OCI-M2 (cell line): ENCODE measurements at regions not wholly inside any gene's neighbourhood (a gene's known extent, or its start where the extent isn't known, plus 50 kb on each side); places are given as distances from the start of the nearest gene placed in this dataset.
"Not testable (repeated sequence)": the region's sequence is repeated elsewhere in the genome, so short reads cannot be mapped to it uniquely, and the experiment has no call there.

Source experiments
- DNase-seq: peaks from one replicate; lab custom pipeline; 2025; ENCODE audit not compliant: unreplicated experiment; lab: John Stamatoyannopoulos, UW

DNA sequence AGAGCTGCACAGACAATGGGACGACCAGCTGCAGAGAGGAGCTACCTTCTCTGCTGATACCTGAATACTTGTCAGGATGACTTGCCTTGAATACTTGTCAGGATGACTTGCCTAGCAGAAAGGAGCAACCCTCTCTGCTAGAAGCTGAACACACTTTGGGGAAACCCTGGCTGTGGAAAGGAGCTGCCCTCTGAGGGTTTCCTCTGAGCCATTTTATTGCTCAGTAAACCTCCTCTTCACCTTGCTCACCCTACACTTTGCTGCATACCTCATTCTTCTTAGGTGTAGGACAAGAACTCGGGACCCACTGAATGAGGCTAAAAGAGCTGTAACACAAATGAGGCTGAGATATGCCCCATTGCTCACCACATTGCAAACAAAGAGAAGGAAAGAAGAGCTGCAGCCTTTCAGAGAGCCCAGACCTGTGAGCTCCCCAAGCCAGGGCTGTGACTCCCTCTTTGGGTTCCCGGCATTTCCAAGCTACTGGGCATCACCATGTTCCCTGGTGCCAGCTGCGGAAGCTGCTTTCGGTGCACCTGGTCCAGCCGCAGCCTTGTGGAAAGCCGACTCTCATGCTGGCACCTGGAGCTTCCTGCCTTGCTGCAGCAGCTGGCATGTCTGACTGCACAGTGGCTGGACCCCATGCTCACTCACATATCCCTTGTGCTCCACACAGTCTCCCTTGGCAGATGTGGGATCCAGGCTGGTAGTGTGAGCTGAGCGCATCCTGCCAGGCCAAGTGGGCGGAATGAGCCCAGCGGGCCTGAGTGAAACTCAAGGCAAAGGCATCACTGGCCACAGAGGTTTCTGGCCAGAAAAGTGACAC, 106.7 kb upstream of the AHI1 start:
- no peak for DNase-seq

DNA sequence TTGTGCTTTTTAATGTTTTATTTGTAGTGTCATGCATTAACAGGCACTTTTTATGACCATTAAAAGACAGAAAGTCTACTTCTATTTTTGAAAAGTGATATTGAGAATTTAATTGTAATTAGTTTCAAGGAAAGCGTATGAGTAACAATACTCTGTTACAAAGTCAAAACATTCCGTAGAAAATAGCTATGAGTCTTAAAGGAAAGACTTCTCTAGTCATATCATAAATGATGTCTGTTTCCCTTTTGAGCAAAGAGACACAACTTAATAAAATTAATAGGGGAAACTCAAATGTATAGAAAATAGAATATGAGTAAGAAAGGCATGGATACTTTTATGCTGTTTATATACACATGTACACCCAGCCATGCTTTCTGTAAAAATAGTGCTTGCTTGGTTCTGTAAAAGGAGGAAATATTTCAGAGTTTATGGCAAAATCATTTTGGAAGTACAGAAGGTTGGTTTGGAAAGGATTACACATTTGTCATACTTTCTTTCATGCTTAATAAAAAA, 107.8 kb upstream of the AHI1 start:
- DNase-seq = no peak

DNA sequence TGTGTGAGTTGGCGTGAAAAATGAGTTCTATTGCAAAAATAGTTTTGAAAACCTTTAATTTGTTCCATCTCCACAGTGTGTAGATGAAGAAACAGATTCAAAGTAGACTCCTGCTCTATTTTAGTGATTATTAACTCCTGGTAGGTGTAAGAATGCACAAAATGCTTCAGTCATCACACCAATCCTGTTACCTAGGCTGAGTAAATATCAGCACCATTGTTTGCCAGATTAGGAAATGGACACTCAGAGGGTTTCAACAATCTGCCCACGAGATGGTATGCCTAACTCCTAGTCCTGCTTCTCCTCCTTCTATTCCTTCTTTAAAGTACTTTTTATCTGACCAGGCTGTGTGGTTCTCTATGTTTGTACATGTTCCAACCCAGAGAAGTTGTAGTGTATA, 108.9 kb upstream of the AHI1 start:
- DNase-seq = no peak

DNA sequence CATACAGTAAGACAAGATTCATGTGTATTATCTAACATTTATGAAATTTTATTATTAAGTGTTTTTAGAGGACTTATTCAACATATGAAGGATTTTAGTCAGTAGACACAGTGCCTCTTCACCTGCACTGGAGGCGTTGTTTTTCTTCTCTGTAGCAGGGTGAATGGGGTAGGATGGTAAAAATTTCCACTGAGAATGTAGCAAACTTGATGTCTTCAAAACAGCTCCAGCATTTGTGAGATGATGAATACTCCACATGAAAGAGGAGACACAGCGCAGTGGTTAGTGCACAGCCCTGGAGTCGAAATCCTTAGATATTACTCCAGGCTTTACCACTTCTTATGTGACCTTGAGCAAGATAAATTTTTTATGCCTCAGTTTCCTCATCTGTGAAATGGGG, 110.5 kb upstream of the AHI1 start:
- DNase-seq = no peak

DNA sequence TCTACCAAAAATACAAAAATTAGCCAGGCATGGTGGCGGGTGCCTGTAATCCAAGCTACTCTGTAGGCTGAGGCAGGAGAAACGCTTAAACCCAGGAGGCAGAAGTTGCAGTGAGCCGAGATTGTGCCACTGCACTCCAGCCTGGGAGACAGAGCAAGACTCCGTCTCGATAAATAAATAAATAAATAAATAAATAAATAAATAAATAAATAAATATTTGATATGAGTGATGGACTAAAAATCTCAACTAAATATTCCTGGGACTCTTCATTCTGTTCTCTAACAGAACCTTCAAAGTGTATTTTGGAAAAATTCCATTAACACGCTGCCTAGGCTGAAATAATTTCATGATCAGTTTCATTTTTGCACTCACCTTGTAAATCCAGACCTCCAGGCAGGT, 112.7 kb upstream of the AHI1 start:
- not testable (repeated sequence) for DNase-seq

DNA sequence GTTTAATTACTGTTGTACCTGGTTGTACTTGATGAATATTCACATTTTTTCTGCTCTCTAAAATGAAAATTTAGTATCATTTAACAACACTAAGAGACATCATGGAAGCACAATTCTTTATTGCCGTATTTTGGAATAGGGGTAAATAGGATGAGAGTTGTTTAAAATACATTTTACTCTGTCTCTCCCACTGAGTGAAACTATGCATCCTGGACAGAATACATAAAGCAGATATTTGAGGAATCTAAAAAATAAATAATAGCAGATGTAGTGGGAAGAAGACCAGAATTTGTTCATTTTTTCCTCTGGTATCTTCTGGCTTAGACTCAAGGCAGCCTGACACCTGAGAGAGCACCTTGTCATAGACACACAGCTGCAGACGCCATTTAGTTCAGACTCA, 119.1 kb upstream of the AHI1 start:
- no peak for DNase-seq

DNA sequence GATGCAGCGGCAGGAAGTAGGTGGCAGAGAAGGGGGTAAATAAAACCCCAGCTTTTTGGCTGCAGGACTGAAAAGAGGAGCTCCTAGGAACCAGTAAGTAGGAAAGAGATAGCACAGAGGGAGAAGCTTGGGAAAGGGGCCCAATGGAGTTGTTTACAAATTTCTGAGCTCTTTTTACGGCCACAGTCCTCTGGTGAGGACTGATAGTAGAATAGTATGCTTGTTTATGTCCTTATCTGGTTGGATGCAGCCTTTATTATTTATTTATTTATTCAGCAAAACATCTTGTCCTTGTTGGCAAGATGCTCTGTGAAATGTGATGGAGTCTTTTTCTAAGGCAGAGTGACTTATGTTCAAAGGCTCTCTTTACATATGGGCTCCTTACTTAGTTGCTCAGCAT, 119.7 kb upstream of the AHI1 start:
- no peak for DNase-seq

DNA sequence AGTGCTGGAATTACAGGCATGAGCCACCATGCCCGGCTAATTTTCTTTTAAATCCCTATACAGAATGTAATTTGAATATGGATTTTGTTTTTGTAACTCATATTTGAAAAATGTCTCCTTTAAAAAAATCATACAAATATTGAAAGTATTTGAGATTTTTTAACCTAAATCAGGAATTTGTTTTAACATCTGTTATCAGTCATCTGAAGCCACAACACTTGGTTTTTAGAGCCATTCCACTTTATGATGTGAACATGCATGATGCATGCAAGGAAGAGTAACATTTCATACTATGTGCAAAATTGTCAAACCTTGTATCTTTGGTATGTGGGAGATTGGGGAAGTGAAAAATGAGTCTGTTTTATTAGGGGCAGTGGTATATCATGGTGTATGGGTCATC, 124.5 kb upstream of the AHI1 start:
- DNase-seq = no peak

DNA sequence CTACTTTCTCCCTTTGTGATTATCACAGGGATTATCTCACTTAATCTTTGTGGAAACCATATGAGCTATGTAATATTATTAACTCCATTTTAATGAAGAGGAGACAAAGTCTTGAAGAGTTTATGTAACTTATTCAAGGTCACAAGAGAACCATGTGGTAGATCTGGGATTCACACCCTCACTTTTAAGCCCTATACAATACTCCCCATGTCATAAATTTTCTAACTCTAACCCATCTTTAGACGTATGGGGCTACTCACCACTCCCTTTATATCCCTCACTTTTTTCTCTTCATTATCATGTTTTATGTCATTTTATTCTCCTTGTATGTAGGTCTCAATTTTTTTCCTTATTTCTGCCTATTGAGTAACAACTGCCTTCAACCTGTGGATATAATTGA, 126.4 kb upstream of the AHI1 start:
- no peak for DNase-seq

DNA sequence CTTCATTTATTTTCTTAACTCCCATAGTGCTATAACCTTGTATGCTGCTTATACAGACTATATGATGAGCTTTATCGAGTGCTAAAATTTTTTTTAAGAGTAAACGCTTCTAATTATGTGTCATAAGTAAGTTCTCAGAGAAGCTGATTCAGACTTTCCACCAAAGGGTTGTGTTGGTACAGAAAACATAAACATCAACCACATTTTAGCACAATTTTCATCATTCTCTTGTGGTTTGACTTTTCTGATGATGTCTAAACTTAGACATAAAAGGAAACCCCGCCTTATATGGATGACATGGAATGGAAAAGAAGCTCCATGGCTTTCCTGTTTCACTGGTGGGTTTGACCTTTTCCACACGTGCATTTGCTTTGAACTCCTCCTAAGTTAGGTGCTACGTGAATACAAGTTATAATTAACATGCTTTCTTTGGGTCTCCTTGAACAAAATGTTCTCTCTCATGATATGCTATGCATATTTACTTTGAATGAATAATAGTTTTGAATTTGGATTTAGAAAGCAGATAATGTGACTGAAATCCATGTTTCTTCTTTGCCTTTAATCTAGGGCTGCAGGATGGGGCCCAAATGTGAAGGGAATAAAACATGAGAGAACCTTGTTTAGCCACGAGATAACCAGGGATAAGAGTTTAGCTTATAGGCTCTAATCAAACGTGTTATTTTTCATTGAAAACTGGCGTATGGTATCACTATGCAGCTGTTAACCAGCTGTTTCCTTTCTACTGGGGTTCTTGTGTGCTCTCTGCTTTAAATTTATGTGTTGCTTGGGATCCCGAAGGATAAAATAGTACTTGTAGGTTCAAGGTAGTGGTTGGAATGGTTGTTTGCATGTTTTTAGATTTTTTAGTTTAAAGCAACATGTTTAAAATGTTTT, 127.1 kb upstream of the AHI1 start:
- DNase-seq = no peak

DNA sequence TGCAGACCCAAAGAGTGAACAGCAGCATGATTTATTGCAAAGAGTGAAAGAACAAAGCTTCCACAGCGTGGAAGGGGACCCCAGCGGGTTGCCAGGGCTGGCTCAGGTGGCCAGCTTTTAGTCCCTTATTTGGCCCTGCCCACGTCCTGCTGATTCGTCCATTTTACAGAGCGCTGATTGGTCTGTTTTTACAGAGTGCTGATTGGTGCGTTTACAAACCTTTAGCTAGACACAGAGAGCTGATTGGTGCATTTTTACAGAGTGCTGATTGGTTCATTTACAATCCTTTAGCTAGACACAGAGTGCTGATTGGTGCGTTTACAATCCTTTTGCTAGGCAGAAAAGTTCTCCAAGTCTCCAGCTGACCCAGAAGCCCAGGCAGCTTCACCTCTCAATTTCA, 128.5 kb upstream of the AHI1 start:
- DNase-seq = not testable (repeated sequence)

DNA sequence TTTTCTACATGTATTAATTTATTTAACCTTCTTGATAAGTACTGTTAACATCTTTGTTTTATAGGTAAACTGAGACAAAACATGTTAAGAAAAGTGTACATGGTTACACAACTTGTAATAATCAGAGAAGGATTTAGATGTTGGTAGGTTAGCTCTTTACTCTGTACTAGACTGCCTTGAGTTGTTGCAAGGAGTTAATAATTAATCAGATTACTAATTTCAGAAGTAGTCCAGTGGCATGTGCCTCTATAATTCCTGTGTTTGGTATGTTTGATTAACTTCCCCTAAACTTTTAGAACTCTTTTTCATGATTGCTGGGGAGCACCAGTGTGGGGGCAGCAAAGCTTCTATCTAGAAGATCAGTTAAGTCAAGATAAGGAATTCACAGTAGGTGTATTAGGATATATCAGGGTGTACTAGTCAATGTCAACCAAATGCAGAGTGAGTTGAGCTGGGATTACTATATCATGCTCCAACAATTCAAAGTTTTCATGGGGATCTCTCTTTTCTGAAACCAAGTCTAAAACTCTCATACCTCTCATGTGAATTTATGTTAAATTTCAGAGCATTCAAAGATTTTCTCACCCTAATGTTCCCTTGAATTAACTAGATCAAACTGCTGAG, 129.7 kb upstream of the AHI1 start:
- DNase-seq = no peak

DNA sequence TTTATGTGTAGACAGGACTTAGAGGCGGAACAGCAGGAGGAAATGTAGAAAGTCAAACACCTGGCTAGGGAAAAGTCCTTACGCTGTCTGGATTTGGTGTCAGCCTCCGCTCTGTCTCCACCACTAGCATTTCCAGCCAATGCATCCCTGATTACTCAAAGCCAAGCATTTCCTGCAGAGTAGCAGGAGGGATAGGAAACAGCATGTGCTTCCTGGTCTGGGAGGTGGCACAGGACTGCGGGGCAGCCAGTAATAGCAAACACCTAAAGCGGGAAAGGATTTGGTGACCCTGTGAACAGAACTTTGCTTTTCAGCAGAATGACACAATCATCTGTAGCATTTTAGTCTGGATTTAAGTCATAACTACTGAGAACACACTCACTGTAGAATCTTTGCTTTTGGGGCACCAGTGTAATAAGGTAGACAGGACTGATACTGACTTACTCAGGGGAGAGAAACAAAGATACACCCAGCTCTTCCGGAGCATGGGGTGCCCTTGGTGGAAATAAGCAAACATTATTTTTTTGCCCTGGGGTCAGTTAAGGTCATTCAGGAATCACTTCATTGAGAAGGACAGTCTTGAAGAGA, 133.3 kb upstream of the AHI1 start:
- no peak for DNase-seq

DNA sequence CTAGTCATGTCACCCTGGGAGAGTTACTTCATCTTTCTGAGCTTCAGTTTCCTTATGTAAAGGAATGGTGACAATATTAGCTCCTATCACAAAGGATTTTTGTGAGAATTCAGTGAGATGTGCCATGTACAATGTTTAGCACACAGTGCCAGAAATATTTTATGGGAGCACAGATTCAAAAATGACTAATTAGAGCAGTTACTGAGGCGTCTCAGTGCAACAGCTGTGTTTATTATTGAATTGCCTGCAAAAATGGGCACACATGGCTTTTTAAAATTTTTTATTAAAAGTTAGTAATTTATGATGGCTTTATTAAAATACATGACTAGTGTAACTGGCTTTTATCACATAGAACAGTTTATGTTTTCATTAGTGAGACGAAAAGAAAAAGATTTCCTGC, 134.3 kb upstream of the AHI1 start:
- no peak for DNase-seq

DNA sequence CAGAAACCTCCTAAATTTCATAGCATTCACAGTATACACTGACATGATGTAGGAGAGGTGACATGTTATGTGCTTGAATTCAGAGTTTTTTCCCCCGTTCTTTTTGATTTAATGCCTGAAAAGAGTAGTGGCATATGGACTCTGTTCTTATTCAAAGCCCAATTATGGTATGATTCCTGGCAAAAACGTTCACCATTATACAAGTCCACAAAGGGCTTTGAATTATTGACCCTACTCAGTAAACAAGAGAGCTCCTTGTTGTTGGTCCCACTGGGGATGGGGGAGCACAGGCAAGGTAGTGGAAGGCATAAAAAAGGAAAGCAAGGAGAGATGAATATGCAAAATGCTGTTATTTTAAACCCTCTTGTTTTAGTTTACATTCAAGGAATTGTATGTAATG, 136.0 kb upstream of the AHI1 start:
- no peak for DNase-seq

DNA sequence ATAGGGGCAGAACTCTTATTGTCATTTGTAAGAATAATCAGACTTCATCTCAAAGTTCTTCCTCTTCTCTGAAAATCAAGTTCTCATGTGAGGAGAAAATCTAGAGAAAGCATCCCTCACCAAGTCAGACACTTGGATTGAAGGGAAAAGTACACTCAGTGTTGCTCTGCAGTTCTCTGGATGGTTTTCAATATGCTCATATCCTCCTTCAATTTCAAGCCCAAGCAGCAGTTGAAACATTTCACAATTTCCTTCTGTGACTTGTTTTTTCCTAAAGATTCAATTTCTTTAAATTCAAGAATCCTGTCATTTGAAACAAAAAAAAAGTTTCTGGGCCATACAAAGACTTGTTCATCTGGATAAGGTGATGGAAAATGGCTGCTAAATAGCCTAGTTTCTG, 140.2 kb upstream of the AHI1 start:
- no peak for DNase-seq

DNA sequence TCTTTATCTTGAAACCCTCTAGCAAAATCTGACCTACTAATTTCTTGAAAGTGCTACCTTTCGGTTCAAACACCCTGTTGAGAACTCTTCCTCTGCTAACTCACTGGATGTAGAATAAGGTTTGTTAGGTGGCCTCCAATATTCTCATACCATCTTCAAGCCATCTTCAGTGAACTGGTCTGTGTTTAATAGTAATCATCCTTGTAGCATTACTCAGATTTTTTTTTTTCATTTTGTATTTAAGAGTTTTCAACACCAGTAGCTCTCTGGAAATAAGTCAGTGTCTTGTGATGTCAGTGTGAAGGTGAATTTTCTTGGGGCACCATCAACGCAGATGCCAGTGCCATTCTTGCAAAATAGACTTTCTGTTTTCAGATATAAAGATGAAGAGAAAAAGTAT, 140.6 kb upstream of the AHI1 start:
- DNase-seq = no peak

DNA sequence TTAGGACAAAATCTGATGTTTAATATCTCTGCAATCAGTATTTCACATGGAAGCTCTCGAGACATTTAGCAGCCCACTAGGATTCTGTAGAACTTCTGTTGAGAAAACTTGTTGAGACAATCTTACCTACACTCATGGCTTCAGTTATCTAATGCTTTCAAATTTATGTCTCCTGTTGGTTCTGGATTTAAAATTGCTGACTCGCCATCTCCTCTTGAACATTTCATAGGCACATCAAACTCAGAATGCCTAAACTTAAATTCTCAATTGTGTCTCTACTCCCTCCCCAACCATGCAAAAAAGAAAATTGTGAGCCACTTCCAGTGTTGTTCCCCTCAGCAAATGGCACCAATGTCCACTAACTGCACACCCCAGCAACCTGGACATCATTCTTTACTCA, 142.5 kb upstream of the AHI1 start:
- DNase-seq = no peak

DNA sequence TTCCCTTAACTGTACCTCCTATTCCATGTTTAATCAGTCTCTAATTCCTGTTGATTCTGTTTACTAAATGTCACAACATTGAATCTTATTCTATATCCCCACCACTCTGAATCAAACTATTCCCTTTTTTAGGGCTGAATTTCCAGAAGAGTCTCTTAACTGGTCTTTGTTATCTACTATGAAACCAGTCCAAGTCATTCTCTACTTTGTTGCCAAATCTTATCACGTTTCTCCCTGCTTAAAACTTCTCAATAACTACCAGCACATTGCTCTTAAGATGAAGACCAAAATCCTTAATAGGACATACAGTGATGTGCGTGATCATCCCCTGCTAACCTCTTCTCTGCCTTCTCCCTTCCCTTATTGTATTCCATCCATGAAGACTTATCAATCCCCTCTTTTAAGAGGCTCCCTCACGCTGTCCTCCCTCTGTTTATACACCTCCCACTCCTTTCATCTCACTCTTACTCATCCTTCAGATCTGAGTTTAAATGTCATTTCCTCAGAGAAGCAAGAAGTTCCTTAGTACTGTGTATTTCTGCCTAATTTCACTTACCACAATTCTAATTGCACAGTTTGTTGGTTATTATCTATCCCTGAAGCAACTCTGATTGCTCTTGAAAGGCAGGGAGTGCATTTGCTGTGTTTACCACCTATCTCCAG, 143.0 kb upstream of the AHI1 start:
- no peak for DNase-seq

DNA sequence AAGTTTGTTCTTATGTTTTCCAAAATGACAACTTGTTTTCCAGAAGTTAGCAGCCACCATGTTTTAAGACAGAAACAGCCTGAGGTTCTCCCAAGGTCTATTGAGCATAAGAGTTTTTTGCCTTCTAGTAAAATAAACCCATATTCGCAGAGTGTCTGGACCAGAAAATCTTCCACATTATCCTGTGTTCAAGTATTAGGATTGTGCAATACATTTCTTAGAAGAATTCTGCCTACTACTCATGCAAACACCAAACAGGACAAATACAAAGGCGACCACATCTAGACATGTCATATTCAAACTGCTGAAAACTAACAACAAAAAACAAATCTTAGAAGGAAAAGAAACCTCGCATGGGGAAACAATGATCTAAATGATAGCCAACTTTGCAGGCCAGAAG, 145.4 kb upstream of the AHI1 start:
- DNase-seq = no peak

DNA sequence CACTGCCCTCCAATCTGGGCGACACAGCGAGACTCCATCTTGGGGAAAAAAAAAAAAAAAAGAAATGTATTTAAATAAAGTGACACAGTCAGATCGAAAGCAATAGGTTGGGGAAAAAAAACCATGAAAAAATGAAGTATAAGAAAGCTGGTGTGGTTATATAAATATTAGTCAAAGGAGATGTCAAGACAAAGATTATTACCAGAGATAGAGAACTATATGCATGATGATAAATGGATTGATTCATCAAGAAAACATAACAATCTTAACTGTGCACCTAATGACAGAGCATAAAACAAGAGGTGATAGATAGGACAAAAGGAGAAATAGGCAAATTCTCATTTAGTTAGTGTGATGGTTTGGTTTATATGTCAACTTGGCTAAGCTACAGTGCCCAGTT, 146.9 kb upstream of the AHI1 start:
- no peak for DNase-seq
